GM18499 (cell line): ENCODE measurements at regions not wholly inside any gene's neighbourhood (a gene's known extent, or its start where the extent isn't known, plus 50 kb on each side); places are given as distances from the start of the nearest gene placed in this dataset.
"Not testable (repeated sequence)": the region's sequence is repeated elsewhere in the genome, so short reads cannot be mapped to it uniquely, and the experiment has no call there.

Experiments
- ATAC-seq: cut with Tn5 transposase; IDR thresholded peaks from one replicate; pipeline ENCODE4 v1.9.1; 2021; ENCODE audit warnings: moderate number of reproducible peaks; ENCODE audit not compliant: insufficient read depth, unreplicated experiment

- no peak for ATAC-seq
These were observed 101.3 kb upstream of the LARP1 start for GRCh38 chr5:154653764-154654485.

- no peak for ATAC-seq
These were observed 101.8 kb upstream of the LARP1 start for GRCh38 chr5:154653418-154653763.

- ATAC-seq: no peak
These were observed 102.3 kb upstream of the LARP1 start for GRCh38 chr5:154652746-154653417.

GRCh38 chr5:154651795-154652194, 103.4 kb upstream of the LARP1 start:
- not testable (repeated sequence) for ATAC-seq

GRCh38 chr5:154648706-154649105, 106.5 kb upstream of the LARP1 start:
- no peak for ATAC-seq

- ATAC-seq: no peak
These were observed 106.9 kb upstream of the LARP1 start for GRCh38 chr5:154648229-154648628.

GRCh38 chr5:154647761-154648145, 107.4 kb upstream of the LARP1 start:
- ATAC-seq: no peak

- ATAC-seq: peak; percentile 55
These were observed 107.9 kb upstream of the LARP1 start for GRCh38 chr5:154647114-154647760.

GRCh38 chr5:154646745-154647113, 108.4 kb upstream of the LARP1 start:
- no peak for ATAC-seq

- no peak for ATAC-seq
These were observed 110.3 kb upstream of the LARP1 start for GRCh38 chr5:154644745-154645411.

- no peak for ATAC-seq
These were observed 112.5 kb upstream of the LARP1 start for GRCh38 chr5:154642499-154643245.

- ATAC-seq: not testable (repeated sequence)
These were observed 114.9 kb upstream of the LARP1 start for GRCh38 chr5:154640213-154640831.

- not testable (repeated sequence) for ATAC-seq
These were observed 118.4 kb upstream of the LARP1 start for GRCh38 chr5:154636786-154637185.

- ATAC-seq: not testable (repeated sequence)
These were observed 118.9 kb upstream of the LARP1 start for GRCh38 chr5:154636271-154636670.

GRCh38 chr5:154633744-154634143, 121.4 kb upstream of the LARP1 start:
- not testable (repeated sequence) for ATAC-seq

GRCh38 chr5:154631141-154631540, 124.0 kb upstream of the LARP1 start:
- no peak for ATAC-seq

GRCh38 chr5:154630410-154630809, 124.8 kb upstream of the LARP1 start:
- ATAC-seq: no peak

- no peak for ATAC-seq
These were observed 126.5 kb upstream of the LARP1 start for GRCh38 chr5:154628685-154629084.

GRCh38 chr5:154627698-154628678, 127.2 kb upstream of the LARP1 start:
- no peak for ATAC-seq
